GM12891 (cell line): ENCODE measurements at regions not wholly inside any gene's neighbourhood (a gene's known extent, or its start where the extent isn't known, plus 50 kb on each side); places are given as distances from the start of the nearest gene placed in this dataset.

ENCODE experiments used
- POLR2A ChIP-seq: IDR thresholded peaks from 2 replicates; pipeline ENCODE4 v1.6.1; 2011; ENCODE audit warnings: low read depth, low read length, control low read depth
- POLR2AphosphoS5 ChIP-seq: IDR thresholded peaks from 2 replicates; pipeline ENCODE4 v1.6.1; 2011; ENCODE audit warnings: low read depth, low read length, control low read depth
- SPI1 ChIP-seq: IDR thresholded peaks from 2 replicates; pipeline ENCODE4 v1.6.1; 2011; ENCODE audit warnings: low read depth, low read length, control low read depth
- TAF1 ChIP-seq: IDR thresholded peaks from 2 replicates; pipeline ENCODE4 v1.6.1; 2011; ENCODE audit warnings: low read depth, low read length, control low read depth

DNA sequence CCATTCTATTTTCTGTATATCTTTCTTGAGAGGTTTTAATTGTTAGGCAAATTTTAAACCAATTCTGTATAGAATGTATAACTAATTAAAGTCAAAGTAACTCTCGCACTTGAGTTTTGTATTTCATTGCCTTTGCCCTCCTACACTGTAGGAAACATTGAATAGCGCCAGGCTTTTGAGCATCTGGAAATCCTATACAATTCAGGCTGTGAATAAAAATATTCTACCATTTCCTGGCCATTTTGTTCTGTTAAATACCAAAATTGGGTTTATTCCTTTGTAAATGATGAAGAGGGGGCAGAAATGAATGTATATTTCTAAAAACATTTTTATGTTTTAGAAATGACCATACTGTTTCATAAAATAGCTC, 571.8 kb upstream of the CLINT1 start:
- no peak for TF ChIP-seq POLR2A
- no peak for TF ChIP-seq TAF1
- TF ChIP-seq POLR2AphosphoS5 = no peak
- no peak for TF ChIP-seq SPI1
